ENCODE measurements at regions not wholly inside any gene's neighbourhood (a gene's known extent, or its start where the extent isn't known, plus 50 kb on each side); places are given as distances from the start of the nearest gene placed in this dataset.

- Histone ChIP-seq H3K9ac (no peak overlapping the region), H3K4me1 (ENCODE audit: control insufficient read depth in 1 of 2, insufficient read depth in 2 of 2, low read depth in 1 of 2, low read length in 1 of 2) (no peaks in the 10 kb centered on the region; a peak in 1 of 4 replicates), H2AFZ (ENCODE audit: low read depth) (no peak overlapping the region), H3K27me3 (ENCODE audit: insufficient read depth) (no peaks in the 10 kb centered on the region), H3K79me2 (ENCODE audit: insufficient read depth) (no peaks in the 10 kb centered on the region), H3K27ac (ENCODE audit: low read depth in 2 of 2, low read length in 1 of 2) (no peak overlapping the region), H3F3A (replicated peaks; ENCODE audit: insufficient read depth) (no peaks in the 10 kb centered on the region), H3K9me2 (no peaks in the 10 kb centered on the region), H3K36me3 (replicated peaks in 1 of 2; ENCODE audit: control insufficient read depth in 1 of 2, insufficient read depth in 2 of 2, low read length in 1 of 2) (no peaks in the 10 kb centered on the region), H3K4me3 (ENCODE audit: low read depth in 2 of 2, low read length in 1 of 2) (no peak overlapping the region), H3K4me2 (no peak overlapping the region), H4K20me1 (ENCODE audit: insufficient read depth) (no peaks in the 10 kb centered on the region), H3K9me3 (no peaks in the 10 kb centered on the region)
- CTCF ChIA-PET = no interaction called here
- DNase-seq = no peak
- TF ChIP-seq CHD2 (IDR thresholded peaks at IDR 0.05; ENCODE audit: low read length, partially characterized antibody) (no peak), USF1 (IDR thresholded peaks at IDR 0.05; ENCODE audit: borderline replicate concordance, low read depth) (no peak), ZBTB33 (IDR thresholded peaks at IDR 0.05; ENCODE audit: borderline replicate concordance, low read depth) (no peak), GATA2 (CRISPR knock-in tag; IDR thresholded peaks at IDR 0.05) (no peak), YY1 (IDR thresholded peaks at IDR 0.05; ENCODE audit: low read depth) (no peak), FOXJ3 (CRISPR knock-in tag; IDR thresholded peaks at IDR 0.05) (no peak), SMC3 (IDR thresholded peaks at IDR 0.05; ENCODE audit: low read depth, low read length) (no peak)
- 22% methylated on average over 9 of the region's 9 CpGs for WGBS (ENCODE audit: low lambda C conversion rate)
- POLR2A ChIA-PET = no interaction called here
These were observed 143.7 kb downstream of the CDH26 start for GRCh38 chr20:60101891-60102281.

GRCh38 chr20:60102665-60103210, 144.5 kb downstream of the CDH26 start:
- no peak overlapping the region for H3K9ac ChIP-seq
- H3K36me3 ChIP-seq (replicated peaks in 1 of 2; ENCODE audit: control insufficient read depth in 1 of 2, insufficient read depth in 2 of 2, low read length in 1 of 2) = no peaks in the 10 kb centered on the region
- no peak overlapping the region for H3K27ac ChIP-seq (ENCODE audit: low read depth in 2 of 2, low read length in 1 of 2)
- no peaks in the 10 kb centered on the region for H3K79me2 ChIP-seq (ENCODE audit: insufficient read depth)
- no peak overlapping the region for H3K4me2 ChIP-seq
- no peaks in the 10 kb centered on the region for H3K9me2 ChIP-seq
- H2AFZ ChIP-seq (ENCODE audit: low read depth) = no peak overlapping the region
- no peaks in the 10 kb centered on the region for H3F3A ChIP-seq (replicated peaks; ENCODE audit: insufficient read depth)
- H3K4me1 ChIP-seq (ENCODE audit: control insufficient read depth in 1 of 2, insufficient read depth in 2 of 2, low read depth in 1 of 2, low read length in 1 of 2) = no peaks in the 10 kb centered on the region; a peak in 1 of 4 replicates
- H3K27me3 ChIP-seq (ENCODE audit: insufficient read depth) = no peaks in the 10 kb centered on the region
- ChIA-PET CTCF (no interaction called here), POLR2A (no interaction called here)
- 42% methylated on average over 4 of the region's 4 CpGs for WGBS (ENCODE audit: low lambda C conversion rate)
- TF ChIP-seq USF1 (IDR thresholded peaks at IDR 0.05; ENCODE audit: borderline replicate concordance, low read depth) (no peak), RCOR1 (IDR thresholded peaks at IDR 0.05; ENCODE audit: low read length) (no peak), FOXM1 (IDR thresholded peaks at IDR 0.05; ENCODE audit: low read depth) (no peak), TEAD4 (IDR thresholded peaks at IDR 0.05; ENCODE audit: borderline replicate concordance, insufficient read depth) (no peak), FOXJ3 (CRISPR knock-in tag; IDR thresholded peaks at IDR 0.05) (no peak), GATA2 (CRISPR knock-in tag; IDR thresholded peaks at IDR 0.05) (no peak), RAD21 (IDR thresholded peaks at IDR 0.05; ENCODE audit: low read length) (no peak), CHD2 (IDR thresholded peaks at IDR 0.05; ENCODE audit: low read length, partially characterized antibody) (no peak), SMC3 (IDR thresholded peaks at IDR 0.05; ENCODE audit: low read depth, low read length) (no peak), MEF2A (IDR thresholded peaks at IDR 0.05; ENCODE audit: borderline replicate concordance, low read depth) (no peak), SIN3A (IDR thresholded peaks at IDR 0.05; ENCODE audit: borderline replicate concordance, low read depth, low read length) (no peak), ZBTB33 (IDR thresholded peaks at IDR 0.05; ENCODE audit: borderline replicate concordance, low read depth) (no peak), PBX3 (IDR thresholded peaks at IDR 0.05) (no peak), ELF1 (IDR thresholded peaks at IDR 0.05) (no peak), YY1 (IDR thresholded peaks at IDR 0.05; ENCODE audit: low read depth) (no peak), JUND (IDR thresholded peaks at IDR 0.05) (no peak), FOSL2 (IDR thresholded peaks at IDR 0.05; ENCODE audit: borderline replicate concordance, low read depth) (no peak), POLR2AphosphoS5 (IDR thresholded peaks at IDR 0.05; ENCODE audit: low read depth, low read length) (no peak), TAF1 (IDR thresholded peaks at IDR 0.05; ENCODE audit: borderline replicate concordance, low read depth, low read length) (no peak)
- DNase-seq = no peak
- no peak overlapping the region for H3K4me3 ChIP-seq (ENCODE audit: low read depth in 2 of 2, low read length in 1 of 2)
- no peaks in the 10 kb centered on the region for H3K9me3 ChIP-seq
- H4K20me1 ChIP-seq (ENCODE audit: insufficient read depth) = no peaks in the 10 kb centered on the region

All from SK-N-SH (cell line).